NCI-H1417 (cell line): ENCODE measurements at regions not wholly inside any gene's neighbourhood (a gene's known extent, or its start where the extent isn't known, plus 50 kb on each side); places are given as distances from the start of the nearest gene placed in this dataset.

Source experiments
- DNase-seq, 3 experiments: peaks; one replicate each; lab custom pipeline; 2025; lab: John Stamatoyannopoulos, UW

DNA sequence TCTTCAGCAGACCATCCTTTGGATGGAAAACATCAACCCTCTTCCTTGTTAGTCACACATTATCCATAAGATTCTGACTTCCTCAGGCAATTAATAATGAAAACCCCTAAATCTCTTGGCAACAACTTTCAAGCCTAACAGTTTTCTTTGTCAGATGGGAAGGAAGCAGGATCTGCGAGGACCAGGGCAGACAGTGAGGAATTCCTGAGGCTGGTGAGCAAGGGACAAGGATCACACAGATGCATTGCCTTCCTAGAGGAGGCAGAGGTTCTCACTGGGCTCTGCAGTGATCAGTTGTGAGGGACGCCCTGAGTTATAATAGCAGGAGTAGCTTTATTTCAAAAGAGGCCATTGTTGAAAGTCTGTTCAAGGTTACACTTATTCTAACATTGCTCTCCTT is 195.4 kb downstream of the SLIT2 start:
- DNase-seq, result no peak

DNA sequence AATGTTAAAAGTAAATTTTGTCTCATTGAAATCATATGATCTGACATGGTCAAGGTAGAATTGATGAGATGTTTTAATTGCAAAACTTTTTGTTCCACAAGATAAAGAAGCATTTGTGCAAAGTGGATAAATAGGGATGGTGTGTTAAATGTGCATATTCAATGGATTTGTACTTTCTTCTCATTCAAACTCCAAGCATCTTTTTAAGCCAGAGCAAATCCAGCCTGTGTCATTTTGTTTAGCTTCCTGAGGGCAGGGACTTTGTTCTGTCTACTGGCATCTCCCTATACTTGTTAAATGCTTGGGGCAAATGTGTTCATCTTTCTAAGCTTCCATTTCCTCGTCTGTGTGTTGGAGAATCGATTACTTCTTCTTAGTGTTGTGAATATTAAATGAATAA is 200.3 kb downstream of the SLIT2 start:
- DNase-seq, result no peak

DNA sequence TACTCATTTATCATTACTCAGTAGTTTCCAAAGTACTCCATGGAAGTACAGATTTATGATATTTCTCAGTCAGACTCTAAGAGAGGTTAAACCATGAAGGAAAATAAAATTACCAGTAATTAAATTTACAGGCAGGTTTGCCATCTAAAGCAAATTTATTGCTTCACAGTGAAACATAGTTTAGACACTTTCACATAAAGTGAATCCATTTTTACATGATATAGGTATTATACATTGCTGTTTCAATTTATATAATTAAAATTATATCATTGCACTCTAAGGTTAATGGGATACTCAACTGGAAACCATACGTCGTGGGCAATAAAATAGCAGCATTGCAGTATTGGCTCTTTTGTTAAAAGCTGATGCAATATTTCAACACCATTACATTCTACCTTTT is 202.8 kb downstream of the SLIT2 start:
- DNase-seq, result peak in 1 of 3 experiments; percentile 6

DNA sequence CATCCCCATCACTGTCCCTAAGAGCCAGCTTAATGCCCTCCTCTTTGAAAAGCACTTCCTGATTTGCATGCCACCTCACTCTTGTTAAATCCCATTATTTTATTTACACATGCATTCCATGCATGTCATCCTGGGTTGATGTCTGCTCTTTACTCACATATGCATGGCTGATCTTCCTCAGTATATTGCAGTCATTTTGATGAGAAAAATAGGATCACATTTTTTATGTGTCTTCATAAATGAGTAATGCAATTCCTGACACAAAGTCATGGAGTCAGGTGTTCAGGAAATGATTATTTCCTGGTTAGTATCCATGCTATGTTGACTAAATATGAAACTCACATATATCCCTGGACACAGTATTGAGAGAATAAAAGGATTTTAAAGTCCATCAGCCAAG is 204.7 kb downstream of the SLIT2 start:
- DNase-seq, result peak in 1 of 3 experiments; percentile 33

DNA sequence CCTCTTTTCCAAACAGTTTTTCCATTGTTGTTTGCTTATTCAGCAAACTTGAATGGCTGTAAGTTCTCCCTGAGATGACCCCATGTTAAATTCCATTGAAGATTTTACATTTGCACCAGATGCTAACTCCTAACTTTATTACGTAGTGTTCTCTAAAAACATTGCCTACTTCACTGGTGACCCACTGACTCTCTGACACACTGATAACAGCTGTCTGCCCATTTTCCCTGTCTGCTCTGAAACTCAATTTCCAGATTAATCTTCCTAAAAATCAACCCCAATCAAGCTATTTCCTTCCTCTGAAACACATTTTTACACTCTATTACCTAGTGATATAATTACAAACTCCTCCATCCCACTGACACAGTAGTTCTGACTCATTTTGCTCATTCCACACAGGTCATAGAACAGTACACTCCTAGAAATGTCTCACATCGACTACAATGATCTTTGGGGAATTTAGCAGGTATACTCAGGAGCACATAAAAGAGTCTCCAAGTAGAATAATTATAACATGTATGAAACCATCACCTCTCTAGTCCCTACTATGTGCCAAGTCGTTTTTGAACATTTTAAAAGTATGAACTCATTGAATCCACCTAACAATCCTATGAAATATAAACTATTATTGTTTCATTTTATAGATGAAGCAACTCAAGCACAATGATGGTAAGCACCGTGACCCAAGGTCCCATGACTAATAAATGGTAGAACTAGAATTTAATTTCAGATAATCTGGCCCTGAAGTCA is 210.9 kb downstream of the SLIT2 start:
- DNase-seq, result no peak

DNA sequence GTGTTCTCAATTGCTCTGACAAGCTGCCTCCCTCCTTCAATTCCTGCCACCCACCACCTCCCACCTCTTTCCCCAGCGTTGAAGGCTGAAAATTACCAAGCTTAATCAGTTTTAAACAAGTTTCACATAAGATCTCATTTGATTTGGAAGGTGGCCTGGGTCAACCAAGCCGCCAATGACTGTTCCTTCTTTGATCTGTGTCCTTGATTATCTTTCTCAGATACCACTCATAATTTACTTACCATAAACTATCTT is 211.4 kb downstream of the SLIT2 start:
- no peak for DNase-seq

DNA sequence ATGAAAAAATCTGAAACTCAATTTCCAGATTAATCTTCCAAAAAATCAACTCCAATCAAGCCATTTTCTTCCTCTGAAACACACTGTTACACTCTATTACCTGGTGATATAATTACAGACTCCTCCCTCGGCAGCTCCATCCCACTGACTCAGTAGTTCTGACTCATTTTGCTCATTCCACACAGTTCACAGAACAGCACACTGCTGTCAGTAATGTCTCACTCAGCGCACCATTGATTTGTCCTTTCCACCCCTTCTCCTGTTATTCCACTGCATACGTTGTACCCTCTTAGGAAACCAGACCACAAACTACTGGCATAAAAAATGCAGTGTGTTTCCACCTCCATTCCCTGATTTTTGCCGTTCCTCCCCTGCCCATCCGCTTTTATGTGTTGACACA is 212.7 kb downstream of the SLIT2 start:
- DNase-seq, result no peak

DNA sequence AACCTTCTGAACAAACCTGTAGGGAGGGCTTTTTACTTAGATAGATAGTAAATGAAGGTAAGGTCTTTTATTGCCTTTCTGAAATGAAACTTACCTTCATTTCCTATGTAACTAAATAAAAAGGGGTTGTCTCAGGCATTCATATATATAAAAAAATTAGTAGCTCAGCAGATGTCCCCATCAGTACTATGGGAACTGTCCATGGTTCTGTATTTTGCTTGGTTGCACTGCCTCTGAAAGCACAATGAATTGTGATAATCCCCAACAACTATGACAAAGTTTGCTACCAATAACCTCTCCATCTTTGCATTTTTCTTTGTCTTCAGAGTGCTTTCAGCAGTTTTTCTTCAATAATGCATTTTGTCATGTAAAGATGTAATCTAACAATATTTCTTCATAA is 222.4 kb downstream of the SLIT2 start:
- DNase-seq, result no peak

DNA sequence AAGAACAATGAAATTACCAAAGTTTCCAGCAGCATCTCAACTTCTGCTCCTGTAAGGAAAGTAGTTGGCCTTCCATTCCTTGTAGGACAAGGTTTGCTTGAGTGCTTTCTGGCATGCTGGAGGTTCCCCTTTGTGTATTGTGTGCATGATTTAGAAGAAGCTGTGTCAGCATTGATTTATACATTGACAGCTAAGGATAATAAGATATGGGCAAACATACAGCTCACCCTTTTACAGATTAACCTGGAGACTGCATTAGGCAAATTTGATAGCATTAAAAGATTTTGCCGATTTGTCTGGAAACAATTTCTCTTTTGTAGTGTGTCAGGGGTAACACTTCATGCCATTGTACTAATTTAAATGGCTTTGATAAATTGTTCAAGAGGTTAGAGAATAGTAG is 221.8 kb upstream of the PACRGL start:
- peak in 1 of 3 experiments; percentile 7 for DNase-seq

DNA sequence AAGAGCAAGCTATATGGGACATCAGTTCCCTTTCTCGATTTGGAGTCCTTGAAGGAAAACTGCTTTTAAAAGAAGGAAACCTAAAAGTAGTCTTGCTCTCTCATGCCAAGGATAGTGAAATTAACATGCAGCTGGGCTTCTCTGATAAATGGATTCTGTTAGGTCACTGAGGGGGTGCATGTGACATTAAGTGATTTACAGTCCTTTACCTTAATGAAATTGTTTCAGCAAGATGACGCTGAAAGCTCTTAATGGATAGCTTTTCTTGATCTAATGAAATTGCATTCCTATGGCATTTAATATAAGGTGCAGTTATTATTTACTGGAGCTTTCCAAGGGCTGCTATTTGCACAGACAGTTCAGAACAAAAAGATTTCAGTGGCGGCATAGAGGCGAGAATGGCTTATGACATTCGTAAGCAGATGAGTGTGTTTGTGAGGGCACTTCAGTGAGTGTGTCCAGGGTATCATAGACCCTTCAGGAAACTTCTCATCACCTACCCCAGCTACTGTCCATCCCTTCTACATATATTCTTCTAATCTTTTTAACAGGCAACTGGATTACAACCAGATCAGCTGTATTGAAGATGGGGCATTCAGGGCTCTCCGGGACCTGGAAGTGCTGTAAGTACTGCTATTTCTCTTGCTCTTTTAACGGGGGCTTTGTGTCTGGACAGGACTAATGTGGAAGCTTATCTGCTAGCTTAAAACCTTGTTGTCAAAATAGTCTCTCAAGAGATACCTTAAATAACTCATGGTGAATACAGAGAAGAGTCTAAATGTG is 219.9 kb upstream of the PACRGL start:
- peak; percentile 9 to 55 (median 10) for DNase-seq

DNA sequence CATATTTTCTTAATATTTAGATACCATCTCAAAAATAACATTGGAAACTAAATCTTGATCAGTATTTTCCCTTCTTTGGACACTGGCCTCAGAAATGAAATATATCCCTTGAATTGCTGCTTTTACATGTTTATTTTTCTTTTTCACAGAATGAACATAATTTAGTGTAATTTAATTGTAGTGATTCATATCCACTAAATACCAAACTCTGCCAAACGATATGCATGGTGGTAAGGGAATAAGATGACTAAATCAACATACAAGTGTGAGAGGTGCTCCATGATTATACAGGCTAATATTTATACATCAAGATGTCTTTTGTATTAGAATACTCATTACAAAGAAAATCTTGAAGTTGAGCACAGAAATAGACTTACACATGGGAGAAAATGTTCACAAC is 216.8 kb upstream of the PACRGL start:
- DNase-seq, result no peak

DNA sequence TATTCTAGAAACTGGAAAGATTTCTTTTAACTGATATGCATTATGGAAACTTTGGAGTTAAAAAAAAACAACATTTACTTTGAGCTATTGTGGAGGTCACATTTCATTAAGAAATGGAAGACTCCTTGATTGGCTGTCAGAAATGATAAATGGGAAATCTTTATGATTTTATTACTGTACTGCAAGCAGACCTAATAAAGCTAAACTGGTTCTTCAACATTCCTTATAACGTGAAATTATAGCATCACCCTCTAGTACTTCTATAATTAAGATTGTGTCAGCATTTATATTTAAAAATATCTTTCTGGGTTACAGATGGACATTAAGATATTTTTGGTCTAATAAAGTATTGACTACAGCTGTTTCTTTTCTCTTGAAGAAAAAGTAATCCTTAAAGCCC is 213.8 kb upstream of the PACRGL start:
- peak in 1 of 3 experiments; percentile 58 for DNase-seq

DNA sequence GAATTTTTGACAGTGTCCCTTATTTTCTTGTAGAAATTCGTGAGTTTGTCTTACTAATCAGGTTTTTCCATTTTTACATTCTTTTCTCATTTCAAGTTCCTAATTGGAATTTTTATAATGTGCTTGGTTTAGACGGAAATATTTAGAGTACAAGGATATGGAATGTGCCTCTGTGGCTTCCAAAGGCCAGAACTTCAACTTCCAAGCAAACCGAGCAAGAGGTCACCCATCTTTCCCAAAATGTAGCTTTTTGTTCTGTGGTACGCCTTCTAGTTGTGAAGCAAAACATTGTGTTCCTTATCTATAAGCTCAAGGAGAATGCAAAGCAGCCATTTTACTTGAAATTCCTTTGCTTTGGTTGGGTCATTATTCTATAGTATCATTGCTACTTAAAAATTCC is 212.8 kb upstream of the PACRGL start:
- no peak for DNase-seq

DNA sequence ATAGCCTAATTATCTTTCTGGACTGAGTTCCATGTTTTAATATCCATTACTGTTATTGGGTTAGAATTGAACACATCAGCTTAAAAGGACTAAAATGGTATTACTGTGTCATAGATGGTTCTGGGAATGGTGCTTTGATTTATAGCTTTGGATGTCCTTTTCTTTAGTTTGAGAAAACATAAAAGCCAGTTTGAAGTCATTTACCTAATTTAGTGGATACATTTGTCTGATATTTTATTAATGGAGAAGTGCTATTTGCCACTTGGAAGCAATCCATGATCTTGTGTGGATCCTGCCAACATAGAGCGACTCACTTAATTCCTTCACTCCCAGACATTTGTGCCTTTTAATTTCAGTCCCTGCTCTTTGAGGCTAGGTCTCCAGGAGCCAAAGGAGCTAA is 212.4 kb upstream of the PACRGL start:
- no peak for DNase-seq

DNA sequence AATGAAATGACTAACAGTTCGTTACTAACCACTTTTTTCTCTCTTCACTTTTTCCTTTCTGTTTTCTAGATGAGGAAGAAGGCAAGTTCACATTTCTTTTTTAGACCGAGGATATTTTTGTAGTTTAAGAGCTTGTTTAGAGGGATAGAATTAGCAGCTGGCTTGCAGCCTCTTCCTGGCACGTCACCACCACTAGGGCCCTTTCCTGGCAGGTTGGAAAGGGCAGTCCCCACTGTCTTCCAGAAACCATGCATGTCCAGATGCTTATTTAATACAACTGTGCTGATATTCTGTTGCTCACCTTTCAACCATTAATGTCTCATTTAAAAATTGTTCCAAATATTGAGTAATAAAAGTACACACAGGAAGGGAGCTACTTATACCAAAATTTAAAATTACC is 209.5 kb upstream of the PACRGL start:
- DNase-seq, result peak in 1 of 3 experiments; percentile 13

DNA sequence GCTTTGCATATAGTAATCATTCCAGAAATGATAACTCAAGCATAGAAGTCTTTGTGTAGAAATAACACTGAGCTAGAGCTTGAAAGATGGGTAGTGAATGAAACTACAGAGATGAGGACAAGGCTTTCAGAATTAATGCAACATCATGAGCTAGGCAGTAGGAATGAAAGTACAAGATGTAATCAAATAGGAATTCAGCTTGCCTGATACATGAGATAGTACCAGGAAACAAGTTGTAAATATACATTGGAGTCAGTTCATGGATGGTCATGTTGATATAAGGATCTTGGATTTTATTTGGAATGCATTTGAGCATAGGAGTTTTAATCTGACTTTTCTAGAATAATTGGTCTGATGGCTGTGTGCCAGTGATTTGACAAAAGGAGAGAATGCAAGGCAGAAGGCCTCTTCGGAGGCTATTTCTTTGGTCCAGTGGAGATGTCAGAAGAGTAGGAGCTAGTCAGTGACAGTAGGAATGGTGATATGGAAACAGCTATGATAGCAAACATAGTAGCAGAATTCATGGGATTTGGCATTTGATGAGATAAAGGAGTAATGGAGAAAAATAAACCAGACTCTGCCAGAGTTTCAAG is 206.4 kb upstream of the PACRGL start:
- no peak for DNase-seq

DNA sequence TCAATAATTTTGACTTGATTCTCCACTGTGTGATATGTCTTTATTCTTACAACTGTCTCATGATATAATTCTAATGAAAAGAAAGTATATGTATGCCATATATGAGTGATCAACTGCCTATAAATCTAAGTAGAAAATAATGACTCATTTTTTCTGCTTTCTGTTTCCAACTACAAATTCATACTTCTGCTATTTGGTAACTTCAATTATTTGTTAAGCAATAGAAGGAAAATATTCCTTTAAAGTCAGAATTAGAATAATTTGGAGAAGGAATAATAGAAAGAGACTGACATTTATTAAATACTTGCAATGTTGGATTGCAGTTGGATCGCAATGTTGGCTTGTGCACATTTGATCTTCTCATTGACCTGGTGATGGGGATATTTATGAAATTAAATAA is 204.2 kb upstream of the PACRGL start:
- DNase-seq, result no peak

DNA sequence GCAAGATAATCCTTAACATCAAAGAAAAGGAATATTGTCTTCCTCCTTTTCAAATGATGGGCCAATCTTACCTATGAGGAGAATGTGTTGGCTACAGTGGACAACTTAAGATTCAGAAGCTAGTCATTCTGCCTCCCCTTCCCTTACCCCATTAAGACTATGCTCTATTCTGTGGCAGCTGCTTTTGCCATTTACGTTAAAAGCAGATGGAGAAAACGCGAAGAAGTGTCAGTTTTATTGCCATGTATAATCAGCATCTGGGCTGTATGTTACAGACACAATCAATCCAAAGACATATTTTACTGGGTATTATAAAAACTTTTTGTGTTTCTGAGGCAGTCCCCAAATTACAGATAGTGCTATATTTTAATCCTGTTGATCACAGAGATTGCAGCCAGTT is 196.1 kb upstream of the PACRGL start:
- DNase-seq, result no peak

DNA sequence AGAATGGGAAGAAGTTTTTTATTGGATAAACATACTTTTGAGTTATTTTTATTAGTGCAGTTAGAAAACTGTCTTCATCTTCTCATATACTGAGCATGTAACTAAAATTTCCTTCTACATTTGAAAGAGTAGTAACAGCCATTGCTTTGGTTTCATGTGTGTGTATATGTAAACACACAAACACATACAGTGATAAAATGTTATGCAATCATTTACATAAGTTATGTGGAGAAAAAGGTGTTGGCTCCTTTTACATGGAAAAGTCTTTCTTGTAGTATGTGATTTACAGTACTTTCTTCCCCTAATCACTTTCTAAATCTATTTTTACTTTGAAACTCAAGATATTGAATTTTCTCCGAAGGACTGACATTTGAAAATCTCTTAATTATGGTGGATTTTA is 194.3 kb upstream of the PACRGL start:
- no peak for DNase-seq

DNA sequence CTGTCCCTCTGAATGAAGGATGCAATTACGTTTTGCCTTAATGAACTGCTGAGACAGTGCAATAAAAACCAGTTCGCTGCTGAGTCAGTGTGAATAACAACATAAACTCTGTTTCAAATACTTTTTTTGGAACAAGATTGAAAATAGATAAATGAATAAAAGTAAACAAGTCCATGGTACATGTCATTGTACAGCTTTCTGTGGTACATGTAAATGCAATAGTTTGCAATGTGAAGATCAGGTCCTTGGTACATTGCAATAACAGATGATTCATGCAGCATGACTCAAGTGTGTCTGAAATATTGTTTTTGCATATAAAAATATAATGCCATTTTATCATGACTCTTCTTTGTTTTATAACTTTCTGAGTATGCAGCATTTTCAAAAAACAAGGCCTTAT is 193.4 kb upstream of the PACRGL start:
- DNase-seq, result no peak

DNA sequence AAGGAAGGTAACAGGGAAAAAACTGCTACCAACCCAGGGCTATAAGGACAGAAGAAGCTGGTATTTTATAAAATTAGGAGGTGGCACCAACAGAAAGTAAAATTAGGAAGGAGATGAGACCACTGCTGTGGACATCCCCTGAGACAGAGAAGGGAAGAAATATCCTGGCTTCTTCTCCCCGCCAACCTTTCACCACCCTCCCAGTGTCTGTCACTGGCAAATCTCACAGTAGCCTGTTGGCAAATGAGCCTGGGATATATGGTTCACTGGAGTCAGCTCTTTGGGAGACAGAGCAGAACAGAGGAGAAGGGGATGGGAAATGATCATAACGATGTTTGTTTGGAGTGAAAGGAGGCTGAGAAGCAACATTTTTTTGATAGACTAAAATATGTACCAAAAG is 190.9 kb upstream of the PACRGL start:
- no peak for DNase-seq

DNA sequence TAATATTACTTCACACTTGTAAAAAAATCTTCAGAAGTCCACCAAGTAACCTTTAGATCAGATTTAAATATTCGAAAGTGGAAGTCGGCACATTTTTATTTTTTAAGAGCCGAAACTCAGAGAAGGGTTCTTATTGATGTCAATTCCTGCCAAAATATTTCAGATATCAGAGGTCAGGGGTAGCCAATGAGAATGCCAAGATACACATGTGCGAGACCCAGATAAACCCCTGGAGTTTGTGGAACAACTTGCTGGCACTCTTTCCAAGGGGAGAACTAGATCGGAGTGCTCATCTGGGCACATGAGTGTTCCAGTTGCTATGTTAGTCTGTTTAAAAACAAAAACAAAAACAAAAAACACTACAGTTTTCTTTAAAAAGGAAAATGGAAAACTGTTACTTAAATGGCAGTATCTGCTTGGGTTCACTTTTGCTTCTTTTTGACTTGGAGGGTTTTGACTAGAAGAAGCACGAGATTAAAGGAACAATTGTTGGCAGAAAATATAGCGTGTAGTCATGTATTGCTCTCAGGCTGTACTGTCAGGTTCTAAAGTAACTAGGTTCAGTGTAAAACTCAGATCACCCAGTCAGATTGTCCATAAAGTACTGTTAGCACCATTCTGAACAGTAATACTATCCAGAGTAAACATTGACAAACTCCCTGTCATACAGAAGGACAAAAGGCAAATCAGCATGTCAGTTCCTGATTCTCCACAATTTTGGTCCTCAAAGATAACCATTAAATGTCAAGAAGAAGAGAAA is 188.0 kb upstream of the PACRGL start:
- DNase-seq, result peak; percentile 44 to 86 (median 62)

DNA sequence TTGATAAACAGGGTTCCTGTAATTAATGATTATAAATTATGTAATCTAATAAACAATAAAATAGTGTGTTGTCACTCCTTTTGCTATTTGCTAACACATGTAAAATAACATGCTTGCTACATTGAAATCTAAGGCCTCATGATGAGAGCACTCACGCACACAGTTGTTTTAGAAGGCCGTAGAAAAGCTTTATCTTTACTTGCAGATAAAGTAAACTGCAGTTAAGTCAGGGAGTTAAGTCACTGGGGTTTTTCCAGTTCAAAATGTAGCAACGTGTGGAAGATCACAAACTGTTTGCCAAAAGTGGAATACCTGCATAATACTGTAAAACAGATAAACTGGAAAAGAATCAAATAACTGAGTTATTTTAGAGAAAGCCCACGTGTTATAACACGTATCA is 187.3 kb upstream of the PACRGL start:
- peak in 1 of 3 experiments; percentile 50 for DNase-seq
